Activated T-cell treated with anti-CD3 and anti-CD28 coated beads, Interleukin-2, amount 50 U/mL, for 48 hours (primary cell): ENCODE measurements at regions not wholly inside any gene's neighbourhood (a gene's known extent, or its start where the extent isn't known, plus 50 kb on each side); places are given as distances from the start of the nearest gene placed in this dataset.
"Not testable (repeated sequence)": the region's sequence is repeated elsewhere in the genome, so short reads cannot be mapped to it uniquely, and the experiment has no call there.

Experiments used
- DNase-seq, 2 experiments: peaks; one replicate each; pipeline ENCODE4 v3.0.0-alpha.2; 2020

DNA sequence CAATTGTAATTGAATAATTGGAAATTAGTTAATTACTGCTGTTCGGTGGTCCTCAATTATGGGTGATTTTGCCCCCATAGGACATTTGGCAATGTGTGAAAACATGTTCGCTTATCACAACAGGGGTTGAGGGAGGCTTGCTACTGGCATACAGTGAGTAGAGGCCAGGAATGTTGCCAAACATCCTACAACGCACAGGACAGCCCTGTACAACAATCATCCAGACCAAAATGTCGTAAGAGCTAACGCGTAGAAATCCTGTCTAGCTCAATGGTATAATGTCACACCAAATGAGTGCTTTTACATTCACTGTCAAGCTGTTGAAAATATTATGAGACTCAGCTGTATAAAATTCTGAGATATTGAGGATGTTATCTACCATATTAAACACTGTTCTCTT is 464.4 kb upstream of the TUSC1 start:
- DNase-seq: no peak

DNA sequence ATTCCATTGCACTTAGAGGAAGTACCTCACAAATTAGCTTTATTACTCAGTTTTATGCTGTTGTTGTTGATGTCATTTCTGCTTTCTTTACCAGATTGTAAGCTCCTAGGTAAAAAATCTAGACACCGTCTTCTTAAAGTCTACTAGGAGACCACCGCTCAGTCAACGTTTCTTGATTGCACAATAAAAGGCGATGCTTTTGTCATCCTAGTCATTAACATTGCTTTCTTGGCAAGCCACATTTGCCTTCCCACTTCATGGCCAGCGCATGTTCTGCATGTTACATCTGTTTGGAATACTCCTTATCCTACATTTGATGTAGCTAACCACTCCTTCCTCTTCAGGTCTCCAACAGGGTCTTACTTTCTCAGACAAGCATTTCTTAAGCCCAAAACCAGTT is 464.0 kb upstream of the TUSC1 start:
- DNase-seq: no peak

DNA sequence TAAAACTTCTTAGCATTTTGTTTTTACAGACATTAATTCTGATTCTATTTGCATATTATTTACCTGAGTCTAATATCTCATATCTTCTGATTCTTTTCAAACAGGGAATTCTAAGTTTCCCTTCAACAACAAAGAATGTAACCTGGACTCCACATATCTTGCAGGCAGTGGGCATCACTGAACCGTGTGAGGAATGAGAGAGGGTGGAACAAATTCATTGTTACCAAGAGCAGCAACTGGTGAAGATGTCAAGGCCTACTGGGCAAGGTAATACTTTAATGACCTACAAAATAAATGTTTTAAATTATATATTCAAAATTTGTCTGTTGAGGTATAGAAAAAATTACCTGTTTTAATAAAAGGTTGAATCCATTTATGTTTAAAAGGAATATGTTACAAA is 455.3 kb upstream of the TUSC1 start:
- no peak for DNase-seq

DNA sequence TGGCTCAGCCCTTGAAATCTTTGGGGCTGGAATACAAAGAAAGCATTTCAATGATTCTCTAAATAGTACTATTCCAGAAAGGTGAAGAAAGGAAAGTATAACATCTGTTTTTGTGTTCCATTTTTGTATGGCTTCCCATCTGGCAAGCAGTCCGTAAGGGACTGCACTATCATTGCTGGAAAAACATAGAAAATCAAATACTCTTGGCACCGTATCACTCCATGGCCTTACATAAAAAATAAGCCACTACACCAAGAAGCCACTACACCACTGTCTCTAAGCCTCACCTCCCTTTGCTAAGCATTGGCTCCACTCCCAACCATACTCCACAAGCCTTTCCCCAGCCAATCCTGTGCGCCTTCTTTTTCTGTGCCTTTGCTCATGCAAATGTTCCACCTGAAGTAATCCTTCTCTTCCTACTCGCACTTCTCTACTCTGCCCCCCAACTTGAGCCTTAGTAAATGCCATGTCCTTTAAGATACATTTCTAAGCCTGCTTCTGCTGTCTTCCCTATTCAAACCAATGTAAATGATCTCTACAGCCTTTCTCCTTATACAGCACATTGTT is 454.6 kb upstream of the TUSC1 start:
- no peak for DNase-seq

DNA sequence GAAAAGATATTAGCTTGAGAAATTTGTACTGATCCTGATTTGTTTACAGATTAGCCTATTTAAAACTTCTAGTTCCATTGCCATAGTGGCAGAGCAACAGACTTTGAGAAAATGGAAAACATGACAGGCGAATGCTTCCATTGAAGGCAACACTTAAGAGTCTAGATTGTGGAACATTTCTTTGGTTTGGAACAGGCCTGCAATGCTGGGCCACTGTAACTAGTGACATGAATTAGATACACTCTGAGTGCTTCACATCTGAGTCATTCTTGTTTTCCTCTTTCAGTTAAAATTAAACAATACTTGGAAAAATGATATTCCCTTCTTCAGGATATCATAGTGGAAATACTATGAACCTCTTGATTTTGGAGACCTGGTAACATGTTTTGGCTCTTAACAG is 453.6 kb upstream of the TUSC1 start:
- DNase-seq: no peak

DNA sequence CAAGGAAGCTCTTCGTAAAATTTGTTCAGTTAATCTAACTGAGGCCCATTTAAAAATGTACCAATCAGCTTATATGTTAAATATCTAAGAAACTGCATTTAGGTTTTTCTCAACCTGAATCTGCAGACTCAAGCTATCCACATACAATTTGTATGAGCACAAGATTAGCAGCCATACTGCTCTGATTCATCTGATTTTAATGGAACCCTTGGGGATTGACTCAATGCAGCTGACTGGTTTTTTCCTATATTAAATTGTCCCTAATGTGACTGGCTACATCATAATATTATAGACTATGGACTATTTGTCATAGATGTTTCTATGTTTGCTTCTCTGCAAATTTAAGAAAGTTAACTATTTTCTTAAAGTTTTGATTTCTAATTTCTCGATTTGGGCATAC is 451.0 kb upstream of the TUSC1 start:
- DNase-seq: no peak

DNA sequence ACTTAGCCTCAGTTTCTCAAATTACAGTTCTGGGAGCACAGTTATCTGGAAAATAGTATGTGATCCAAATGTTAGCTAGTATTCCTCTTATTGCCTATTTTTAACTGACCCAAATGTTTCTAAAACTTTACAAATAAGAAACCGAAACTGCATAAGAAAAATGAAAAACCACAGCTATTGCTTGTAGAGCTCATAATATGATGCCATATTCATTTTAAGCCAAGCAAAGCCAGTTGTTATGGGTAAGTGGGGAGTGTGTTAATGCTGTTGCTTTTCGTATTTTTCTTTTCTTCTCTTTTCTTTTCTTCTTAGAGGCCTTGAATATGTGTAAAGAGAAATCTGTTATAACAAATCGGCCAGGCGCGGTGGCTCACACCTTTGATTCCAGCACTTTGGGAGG is 447.4 kb upstream of the TUSC1 start:
- no peak for DNase-seq

DNA sequence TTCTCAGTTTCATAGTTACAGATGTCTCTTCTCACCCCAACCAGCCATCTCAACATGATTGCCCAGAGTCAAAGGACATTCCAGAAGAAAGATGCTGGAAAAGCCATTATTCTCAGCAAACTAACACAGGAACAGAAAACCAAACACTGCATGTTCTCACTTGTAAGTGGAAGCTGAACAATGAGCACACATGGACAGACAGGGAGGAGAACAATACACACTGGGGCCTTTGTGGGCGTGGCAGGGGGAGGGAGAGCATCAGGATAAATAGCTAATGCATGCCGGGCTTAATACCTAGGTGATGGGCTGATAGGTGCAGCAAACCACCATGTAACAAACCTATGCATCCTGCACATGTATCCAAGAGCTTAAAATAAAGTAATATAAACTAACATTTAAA is 437.8 kb upstream of the TUSC1 start:
- not testable (repeated sequence) for DNase-seq

DNA sequence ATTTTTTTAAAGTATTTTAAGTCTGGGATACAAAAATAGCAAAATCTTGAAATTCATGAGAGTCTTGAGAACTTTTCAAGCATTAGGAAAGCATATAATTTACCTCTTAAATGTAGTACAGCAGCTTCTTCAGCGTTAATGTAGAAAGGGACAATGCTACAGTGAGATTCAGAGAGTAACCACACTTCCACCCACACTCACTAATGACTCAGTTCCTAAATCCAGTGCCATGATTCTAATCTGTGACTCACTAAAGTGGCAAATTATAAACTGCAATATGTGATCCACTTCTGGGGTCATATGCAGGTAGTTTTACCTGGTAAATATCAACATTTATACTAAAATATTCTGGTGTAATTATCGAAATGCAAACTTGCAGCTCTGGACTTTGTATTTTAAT is 434.5 kb upstream of the TUSC1 start:
- DNase-seq: no peak

DNA sequence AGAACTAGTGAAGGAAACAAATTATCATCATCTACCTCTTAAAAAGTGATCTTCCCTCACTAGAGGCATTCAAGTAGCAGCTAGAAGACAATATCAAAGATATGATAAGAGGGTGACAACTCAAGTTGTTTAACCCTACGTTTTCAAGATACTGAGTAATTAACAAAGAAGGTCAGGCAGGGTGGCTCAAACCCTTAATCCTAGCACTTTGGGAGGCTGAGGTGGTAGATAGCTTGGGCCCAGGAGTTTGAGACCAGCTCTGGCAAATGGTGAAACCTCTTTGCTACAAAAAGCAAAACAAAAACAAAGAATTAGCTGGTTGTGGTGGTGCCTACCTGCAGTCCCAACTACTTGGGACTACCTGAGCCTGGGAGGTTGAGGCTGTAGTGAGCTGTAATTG is 408.2 kb upstream of the TUSC1 start:
- DNase-seq: no peak

DNA sequence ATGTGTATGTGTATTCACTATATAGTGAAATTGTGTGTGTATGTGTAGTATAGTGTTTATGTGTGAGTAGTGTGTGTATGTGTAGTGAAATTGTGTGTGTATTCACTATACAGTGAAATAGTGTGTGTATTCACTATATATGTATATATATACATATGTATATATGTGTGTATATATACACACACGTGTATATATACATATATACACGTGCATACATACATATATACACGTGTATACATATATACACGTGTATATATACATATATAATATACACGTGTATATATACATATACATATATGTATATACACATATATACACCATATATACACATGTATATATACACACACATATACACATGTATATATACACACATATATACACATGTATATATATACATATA is 403.6 kb upstream of the TUSC1 start:
- DNase-seq: no peak

DNA sequence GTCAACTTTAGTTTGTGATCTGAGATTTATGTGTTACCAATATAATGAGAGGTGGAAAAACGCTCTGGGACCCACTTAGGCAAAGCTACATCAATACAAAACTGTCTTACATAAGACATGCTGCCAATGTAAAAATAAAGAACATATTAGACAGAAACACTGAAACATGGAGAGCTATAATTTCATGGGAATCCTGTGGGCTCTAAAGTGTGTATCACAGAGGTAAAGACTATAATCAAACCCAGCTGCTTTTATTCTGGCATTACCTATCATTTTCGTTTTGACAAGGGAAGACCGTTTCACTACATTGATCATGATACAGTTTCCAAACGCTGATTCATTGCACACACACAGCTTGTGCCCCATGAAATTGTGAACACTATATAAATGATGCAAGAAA is 400.5 kb upstream of the TUSC1 start:
- DNase-seq: no peak

DNA sequence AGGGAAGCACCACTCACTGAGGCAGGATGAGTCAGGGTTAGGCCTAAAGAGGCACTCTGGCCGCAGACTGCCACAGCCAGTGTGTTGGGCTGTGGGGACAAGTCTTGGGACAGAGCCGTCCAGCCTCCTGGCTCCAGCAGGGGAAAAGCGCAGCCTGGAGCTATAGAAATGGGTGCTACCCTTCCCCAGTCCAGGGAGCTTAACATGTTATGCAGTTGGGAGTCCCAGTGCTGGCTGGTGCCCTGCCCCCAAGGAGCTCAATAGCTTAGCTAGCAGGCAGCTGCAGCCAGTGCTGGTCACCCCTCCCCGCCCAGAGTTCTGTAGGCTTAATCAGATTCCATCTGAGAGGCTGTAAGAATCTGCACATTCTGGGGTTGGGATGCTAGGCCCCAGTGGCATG is 399.6 kb upstream of the TUSC1 start:
- DNase-seq: no peak

DNA sequence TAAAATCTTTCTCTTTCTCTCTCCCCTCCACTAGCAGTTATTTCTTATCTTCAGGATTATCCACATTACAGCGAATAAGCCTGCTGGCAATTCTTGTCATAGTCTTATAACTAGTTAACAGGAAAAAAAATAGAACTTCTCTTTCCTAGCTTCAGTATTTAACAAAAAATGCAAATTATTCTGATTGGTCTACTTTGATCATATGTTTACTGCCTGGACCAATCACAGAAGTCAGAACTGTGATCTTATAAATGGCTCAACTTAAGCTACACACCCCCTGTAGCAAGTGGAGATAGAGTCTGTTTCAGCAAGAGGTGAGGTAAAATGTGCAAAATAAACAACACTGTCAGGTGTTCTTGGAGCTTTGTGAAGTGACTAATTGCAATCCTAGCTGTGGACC is 389.4 kb upstream of the TUSC1 start:
- no peak for DNase-seq

DNA sequence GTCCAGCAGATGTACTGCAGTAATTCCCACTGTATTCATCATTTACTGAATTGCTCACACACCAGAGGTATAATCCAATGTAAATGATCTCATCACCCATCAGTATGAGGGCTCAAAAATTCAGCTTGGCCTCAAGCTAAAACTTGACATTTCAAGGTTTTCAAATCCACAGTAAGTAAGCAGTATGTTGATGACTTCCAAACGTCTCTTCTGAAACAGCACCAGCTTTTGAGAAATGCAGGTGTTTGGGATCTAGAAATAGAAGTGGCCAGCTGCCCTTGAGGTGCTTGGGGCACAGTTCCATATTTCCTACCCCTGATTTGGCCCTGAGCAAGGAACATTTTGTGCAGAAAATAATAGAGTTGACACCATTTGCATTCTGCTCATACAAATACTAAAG is 388.0 kb upstream of the TUSC1 start:
- no peak for DNase-seq

DNA sequence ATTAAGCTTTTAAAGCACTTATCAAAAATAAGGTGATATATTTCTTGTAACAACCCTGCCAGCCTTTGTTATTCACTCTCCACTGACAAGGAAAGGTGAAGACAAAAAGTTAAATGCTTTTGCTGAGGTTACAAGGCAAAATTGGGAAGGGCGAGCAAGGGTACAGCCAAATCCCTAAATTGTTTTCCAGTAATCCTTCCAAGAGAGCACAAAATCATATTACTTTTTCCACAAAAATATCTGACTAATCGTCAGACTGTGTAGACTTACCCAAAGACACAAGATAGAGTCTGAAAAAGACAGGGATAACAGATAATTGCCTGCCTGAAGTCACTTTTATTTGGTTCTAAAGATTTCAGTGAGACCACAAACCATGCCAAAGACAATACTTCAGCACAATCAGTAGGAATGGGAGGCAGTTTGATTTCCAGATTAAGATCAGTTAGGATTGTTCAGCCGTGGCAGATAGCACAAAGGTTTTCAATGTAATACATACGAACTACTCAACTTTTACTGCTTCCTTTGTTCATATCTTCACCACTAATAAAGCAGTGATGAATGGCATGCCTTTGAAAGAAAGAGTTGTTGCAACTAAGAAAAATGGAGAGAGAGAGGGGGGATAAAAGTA is 383.8 kb upstream of the TUSC1 start:
- DNase-seq: no peak

DNA sequence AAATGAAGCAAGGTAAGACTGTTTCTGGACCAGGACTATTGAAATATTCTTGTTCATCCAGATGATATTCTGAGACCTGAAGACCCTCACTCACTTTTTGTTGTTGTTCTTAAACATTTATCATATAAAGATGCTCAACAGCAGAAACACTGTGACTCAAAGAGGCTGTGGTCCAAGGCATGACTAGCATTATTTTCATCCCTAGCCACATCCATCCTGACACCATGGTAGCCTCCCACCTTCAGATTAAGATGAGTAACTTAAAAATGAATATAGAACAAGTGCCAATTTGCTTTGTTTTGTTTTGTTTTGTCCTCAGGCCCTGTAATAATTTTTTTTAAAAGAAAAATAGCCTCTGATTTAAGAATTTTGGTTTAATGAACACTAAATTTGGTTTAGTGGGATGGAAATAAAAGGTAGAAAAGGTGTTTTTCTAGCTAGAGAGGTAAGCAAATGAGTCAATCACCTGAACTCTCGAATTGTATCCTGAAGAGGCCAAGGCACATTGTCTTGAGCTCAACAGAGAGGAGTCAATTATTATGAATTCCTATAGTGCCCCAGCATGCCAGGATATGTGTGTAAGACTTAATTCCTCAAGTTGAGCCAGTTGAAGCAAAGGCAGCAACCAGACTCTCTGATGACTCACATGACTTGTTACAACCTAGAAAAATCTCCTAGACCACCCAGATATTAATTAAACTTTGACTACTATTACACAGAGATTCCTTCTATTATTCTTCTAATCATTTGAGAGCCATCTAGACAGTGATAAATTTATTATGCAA is 380.1 kb upstream of the TUSC1 start:
- DNase-seq: no peak

DNA sequence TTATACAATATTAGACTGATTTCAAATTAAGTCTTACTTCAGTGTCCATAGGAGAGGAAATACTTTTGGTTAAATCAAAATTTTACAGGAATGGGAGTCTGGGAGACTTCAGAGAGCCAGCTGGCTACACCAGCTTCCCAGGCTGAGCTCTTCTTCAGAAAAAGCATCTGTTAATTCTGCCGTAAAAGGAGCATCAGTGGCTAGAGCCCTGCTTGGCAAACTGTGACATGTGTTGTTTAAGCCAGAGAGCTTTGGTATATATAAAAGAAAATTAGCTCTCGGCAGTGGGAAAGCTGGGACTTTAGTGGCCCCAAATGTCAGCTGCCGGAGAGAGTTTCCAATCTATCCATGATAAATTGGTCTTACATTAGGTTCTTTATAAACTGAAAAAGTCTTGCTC is 378.8 kb upstream of the TUSC1 start:
- no peak for DNase-seq

DNA sequence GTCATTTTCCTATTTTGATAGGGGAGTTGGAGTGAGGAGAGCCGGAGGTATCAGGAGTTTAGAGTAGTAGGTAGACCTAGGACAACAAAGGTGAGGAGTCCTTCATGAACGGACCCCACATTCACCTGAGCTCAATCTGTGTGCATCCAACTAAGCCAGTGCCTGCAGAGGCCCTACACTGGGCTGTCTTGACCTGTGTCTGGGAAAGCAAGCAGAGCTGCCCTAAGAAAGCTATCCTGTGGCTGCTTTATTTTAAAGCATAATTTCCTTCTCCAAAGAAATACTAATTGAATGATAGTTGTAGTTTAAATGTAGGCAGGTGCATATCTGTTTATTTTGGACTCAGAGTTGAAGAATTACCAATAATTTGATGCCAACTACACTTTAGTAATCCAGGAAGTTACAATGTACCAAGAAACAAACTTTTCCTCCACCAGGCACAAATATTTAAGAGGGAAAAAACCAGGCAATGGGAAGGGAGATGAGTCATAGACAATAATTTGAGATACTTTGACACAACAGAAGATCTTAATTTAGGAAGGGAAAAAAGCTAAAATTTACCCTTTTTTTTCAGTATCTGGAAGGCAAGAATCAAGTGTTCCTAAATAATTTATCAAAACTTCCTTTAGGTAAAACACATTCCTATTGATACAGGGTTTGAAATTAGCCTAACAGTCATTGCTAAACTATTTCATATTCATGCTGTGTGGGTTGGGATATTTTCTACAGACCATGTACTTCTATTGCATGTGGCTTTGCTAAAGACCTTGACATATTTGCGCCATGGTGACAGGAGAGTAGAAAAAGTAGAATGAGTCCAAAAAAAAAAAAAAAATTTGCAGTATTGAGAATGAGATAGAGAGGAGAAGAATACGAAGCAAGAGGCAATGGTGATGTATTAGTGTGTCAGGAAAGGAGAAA is 376.6 kb upstream of the TUSC1 start:
- no peak for DNase-seq

DNA sequence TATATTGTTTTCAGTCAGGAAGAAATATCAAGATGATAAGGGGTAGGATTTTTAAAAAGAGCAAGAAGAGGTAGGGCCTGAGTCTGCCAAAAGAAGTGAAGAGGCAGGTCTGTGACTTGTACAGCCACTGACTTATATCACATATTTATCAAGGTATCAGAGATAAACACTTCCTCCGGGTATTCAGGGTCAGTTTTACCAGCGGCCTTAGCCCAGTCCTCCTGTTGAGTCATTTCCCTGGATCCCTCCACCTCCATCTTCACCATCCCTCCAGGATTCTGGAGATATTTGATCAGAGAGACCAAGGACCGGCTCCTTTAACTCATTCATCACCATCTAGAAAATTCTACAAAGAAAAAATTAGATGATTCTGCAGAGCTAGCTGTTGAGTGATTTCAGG is 375.7 kb upstream of the TUSC1 start:
- no peak for DNase-seq

DNA sequence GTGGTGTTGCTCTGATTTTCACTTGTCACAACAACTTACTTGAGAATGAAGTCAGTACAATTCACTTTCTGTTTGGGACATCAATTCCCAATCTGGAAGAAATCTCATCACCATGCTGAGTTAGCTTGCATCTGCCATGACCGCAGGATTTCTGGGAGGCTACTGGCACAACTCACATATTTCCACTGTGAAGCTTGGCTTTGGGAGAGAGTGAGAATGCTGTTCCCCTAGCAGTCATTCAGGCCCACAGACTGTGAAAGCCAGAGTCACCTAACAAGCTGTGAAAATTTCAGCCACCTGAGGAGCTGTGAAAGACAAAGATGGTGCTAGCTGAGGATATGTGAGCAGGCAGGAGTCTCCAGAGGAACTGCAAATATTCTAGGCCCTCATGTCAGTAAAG is 365.2 kb upstream of the TUSC1 start:
- DNase-seq: no peak

DNA sequence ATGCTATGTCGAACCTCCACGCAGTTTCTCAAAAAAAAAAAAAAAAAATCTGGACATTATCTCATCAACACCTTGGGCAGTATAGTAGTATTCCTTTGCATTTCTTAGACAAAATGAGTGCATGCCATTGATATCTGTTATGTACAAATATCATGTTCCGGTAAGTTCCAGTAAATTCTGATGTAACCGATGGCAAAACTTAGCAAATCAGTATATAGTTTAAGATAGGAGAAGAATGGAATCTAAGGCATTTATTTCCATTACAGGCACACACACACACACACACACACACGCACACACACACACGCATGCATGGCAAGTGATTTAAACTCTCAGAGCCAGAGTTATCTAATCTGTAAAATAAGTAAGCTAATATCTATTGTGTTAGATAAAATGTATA is 356.5 kb upstream of the TUSC1 start:
- no peak for DNase-seq

DNA sequence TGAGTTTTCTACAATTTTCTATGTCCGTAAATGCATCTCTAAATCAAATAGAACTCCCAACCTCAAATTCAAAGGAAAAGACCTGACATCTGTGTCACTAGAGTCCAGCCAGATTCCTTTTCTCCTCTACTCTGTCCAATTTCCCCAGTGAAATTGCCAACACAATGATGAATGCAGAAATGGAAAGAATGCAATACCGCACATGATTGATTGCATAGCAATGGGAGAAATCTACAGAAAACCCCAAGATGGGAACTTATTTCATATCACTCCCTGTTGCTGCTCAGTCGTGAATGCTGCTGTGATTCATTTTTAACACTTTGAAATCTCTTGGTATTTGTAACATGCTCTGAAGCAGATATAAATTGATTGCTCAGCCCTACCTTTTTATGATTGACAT is 355.1 kb upstream of the TUSC1 start:
- DNase-seq: no peak
